ENCODE measurements at regions not wholly inside any gene's neighbourhood (a gene's known extent, or its start where the extent isn't known, plus 50 kb on each side); places are given as distances from the start of the nearest gene placed in this dataset.

GRCh38 chr16:51698647-51699046 is 547.6 kb upstream of the SALL1 start:
- DNase-seq (ENCODE audit: extremely low read depth in 1 of 2, low read depth in 1 of 2) = no peak

GRCh38 chr16:51697454-51697853 is 546.4 kb upstream of the SALL1 start:
- DNase-seq (ENCODE audit: extremely low read depth in 1 of 2, low read depth in 1 of 2) = no peak

GRCh38 chr16:51696376-51696775 is 545.3 kb upstream of the SALL1 start:
- DNase-seq (ENCODE audit: extremely low read depth in 1 of 2, low read depth in 1 of 2) = no peak

GRCh38 chr16:51691109-51691508 is 540.0 kb upstream of the SALL1 start:
- DNase-seq (ENCODE audit: extremely low read depth in 1 of 2, low read depth in 1 of 2) = no peak

- DNase-seq (ENCODE audit: extremely low read depth in 1 of 2, low read depth in 1 of 2) = no peak
These were observed 534.4 kb upstream of the SALL1 start for GRCh38 chr16:51685498-51685897.

- no peak for DNase-seq (ENCODE audit: extremely low read depth in 1 of 2, low read depth in 1 of 2)
These were observed 532.8 kb upstream of the SALL1 start for GRCh38 chr16:51683882-51684281.

GRCh38 chr16:51682905-51683304 is 531.8 kb upstream of the SALL1 start:
- DNase-seq (ENCODE audit: extremely low read depth in 1 of 2, low read depth in 1 of 2) = no peak

- no peak for DNase-seq (ENCODE audit: extremely low read depth in 1 of 2, low read depth in 1 of 2)
These were observed 523.5 kb upstream of the SALL1 start for GRCh38 chr16:51674615-51675014.

GRCh38 chr16:51670527-51670926 is 519.5 kb upstream of the SALL1 start:
- DNase-seq (ENCODE audit: extremely low read depth in 1 of 2, low read depth in 1 of 2) = no peak

GRCh38 chr16:51666821-51667220 is 515.8 kb upstream of the SALL1 start:
- no peak for DNase-seq (ENCODE audit: extremely low read depth in 1 of 2, low read depth in 1 of 2)

GRCh38 chr16:51666074-51666473 is 515.0 kb upstream of the SALL1 start:
- no peak for DNase-seq (ENCODE audit: extremely low read depth in 1 of 2, low read depth in 1 of 2)

GRCh38 chr16:51665436-51665998 is 514.4 kb upstream of the SALL1 start:
- no peak for DNase-seq (ENCODE audit: extremely low read depth in 1 of 2, low read depth in 1 of 2)

GRCh38 chr16:51658531-51658930 is 507.5 kb upstream of the SALL1 start:
- no peak for DNase-seq (ENCODE audit: extremely low read depth in 1 of 2, low read depth in 1 of 2)

- DNase-seq (ENCODE audit: extremely low read depth in 1 of 2, low read depth in 1 of 2) = no peak
These were observed 506.8 kb upstream of the SALL1 start for GRCh38 chr16:51657848-51658247.

GRCh38 chr16:51655249-51655648 is 504.2 kb upstream of the SALL1 start:
- DNase-seq (ENCODE audit: extremely low read depth in 1 of 2, low read depth in 1 of 2) = no peak

- no peak for DNase-seq (ENCODE audit: extremely low read depth in 1 of 2, low read depth in 1 of 2)
These were observed 500.0 kb upstream of the SALL1 start for GRCh38 chr16:51651061-51651466.

GRCh38 chr16:51649631-51650030 is 498.6 kb upstream of the SALL1 start:
- DNase-seq (ENCODE audit: extremely low read depth in 1 of 2, low read depth in 1 of 2) = no peak

GRCh38 chr16:51648526-51648925 is 497.5 kb upstream of the SALL1 start:
- DNase-seq (ENCODE audit: extremely low read depth in 1 of 2, low read depth in 1 of 2) = no peak

- no peak for DNase-seq (ENCODE audit: extremely low read depth in 1 of 2, low read depth in 1 of 2)
These were observed 490.2 kb upstream of the SALL1 start for GRCh38 chr16:51641191-51641765.

GRCh38 chr16:51640196-51640595 is 489.1 kb upstream of the SALL1 start:
- DNase-seq (ENCODE audit: extremely low read depth in 1 of 2, low read depth in 1 of 2) = no peak

GRCh38 chr16:51638339-51639135 is 487.5 kb upstream of the SALL1 start:
- DNase-seq (ENCODE audit: extremely low read depth in 1 of 2, low read depth in 1 of 2) = no peak

- DNase-seq (ENCODE audit: extremely low read depth in 1 of 2, low read depth in 1 of 2) = no peak
These were observed 486.7 kb upstream of the SALL1 start for GRCh38 chr16:51637770-51638094.
